Hepatocyte (in vitro differentiated cells): ENCODE measurements at regions not wholly inside any gene's neighbourhood (a gene's known extent, or its start where the extent isn't known, plus 50 kb on each side); places are given as distances from the start of the nearest gene placed in this dataset.

Source experiments
- EZH2 ChIP-seq: fragments of 200-600 bp; sonication (generic); IDR thresholded peaks from 2 replicates; pipeline ENCODE4 v1.6.1; 2016; ENCODE audit warnings: antibody characterized with exemption, mild to moderate bottlenecking, borderline replicate concordance
- EZH2phosphoT487 ChIP-seq: fragments of 200-600 bp; sonication (generic); IDR thresholded peaks from one replicate; pipeline ENCODE4 v1.6.1; 2018; ENCODE audit warnings: antibody characterized with exemption, mild to moderate bottlenecking, low read depth, moderate library complexity; ENCODE audit not compliant: unreplicated experiment, severe bottlenecking
- TF ChIP-seq, protein P1 (sequence below): fragments of 200-600 bp; sonication (generic); IDR thresholded peaks from 2 replicates; pipeline ENCODE4 v1.5.1; 2016; ENCODE audit warnings: antibody characterized with exemption, mild to moderate bottlenecking; ENCODE audit not compliant: poor library complexity

GRCh38 chr20:52270696-52271095 lies 79.1 kb upstream of the ZFP64 start:
- TF ChIP-seq, protein P1, sequence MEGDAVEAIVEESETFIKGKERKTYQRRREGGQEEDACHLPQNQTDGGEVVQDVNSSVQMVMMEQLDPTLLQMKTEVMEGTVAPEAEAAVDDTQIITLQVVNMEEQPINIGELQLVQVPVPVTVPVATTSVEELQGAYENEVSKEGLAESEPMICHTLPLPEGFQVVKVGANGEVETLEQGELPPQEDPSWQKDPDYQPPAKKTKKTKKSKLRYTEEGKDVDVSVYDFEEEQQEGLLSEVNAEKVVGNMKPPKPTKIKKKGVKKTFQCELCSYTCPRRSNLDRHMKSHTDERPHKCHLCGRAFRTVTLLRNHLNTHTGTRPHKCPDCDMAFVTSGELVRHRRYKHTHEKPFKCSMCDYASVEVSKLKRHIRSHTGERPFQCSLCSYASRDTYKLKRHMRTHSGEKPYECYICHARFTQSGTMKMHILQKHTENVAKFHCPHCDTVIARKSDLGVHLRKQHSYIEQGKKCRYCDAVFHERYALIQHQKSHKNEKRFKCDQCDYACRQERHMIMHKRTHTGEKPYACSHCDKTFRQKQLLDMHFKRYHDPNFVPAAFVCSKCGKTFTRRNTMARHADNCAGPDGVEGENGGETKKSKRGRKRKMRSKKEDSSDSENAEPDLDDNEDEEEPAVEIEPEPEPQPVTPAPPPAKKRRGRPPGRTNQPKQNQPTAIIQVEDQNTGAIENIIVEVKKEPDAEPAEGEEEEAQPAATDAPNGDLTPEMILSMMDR: no peak
- TF ChIP-seq EZH2phosphoT487 (no peak), EZH2 (no peak)
